Embryonic facial prominence (tissue), 1 donor: ENCODE measurements at regions not wholly inside any gene's neighbourhood (a gene's known extent, or its start where the extent isn't known, plus 50 kb on each side); places are given as distances from the start of the nearest gene placed in this dataset.
"Not testable (repeated sequence)": the region's sequence is repeated elsewhere in the genome, so short reads cannot be mapped to it uniquely, and the experiment has no call there.

Experiments used
- DNase-seq: peaks from one replicate; pipeline ENCODE4 v3.0.0-alpha.2; 2016; ENCODE audit errors: extremely low spot score

- DNase-seq = no peak
Measured at GRCh38 chr19:28297036-28297435, 915.9 kb downstream of the UQCRFS1 start.

GRCh38 chr19:28296506-28296905 lies 916.4 kb downstream of the UQCRFS1 start:
- DNase-seq = no peak

GRCh38 chr19:28294975-28295374 lies 918.0 kb downstream of the UQCRFS1 start:
- DNase-seq = not testable (repeated sequence)

- no peak for DNase-seq
Measured at GRCh38 chr19:28294395-28294794, 918.6 kb downstream of the UQCRFS1 start.

- no peak for DNase-seq
Measured at GRCh38 chr19:28293685-28294084, 919.3 kb downstream of the UQCRFS1 start.

GRCh38 chr19:28292822-28293500 lies 920.0 kb downstream of the UQCRFS1 start:
- no peak for DNase-seq

- DNase-seq = no peak
Measured at GRCh38 chr19:28291874-28292273, 921.1 kb downstream of the UQCRFS1 start.

GRCh38 chr19:28290963-28291657 lies 921.8 kb downstream of the UQCRFS1 start:
- DNase-seq = no peak

GRCh38 chr19:28289295-28290063 lies 923.5 kb downstream of the UQCRFS1 start:
- DNase-seq = peak; percentile 6

- no peak for DNase-seq
Measured at GRCh38 chr19:28288572-28289264, 924.2 kb downstream of the UQCRFS1 start.

GRCh38 chr19:28285917-28286316 lies 927.0 kb downstream of the UQCRFS1 start:
- DNase-seq = no peak

- no peak for DNase-seq
Measured at GRCh38 chr19:28285078-28285477, 927.9 kb downstream of the UQCRFS1 start.

- DNase-seq = no peak
Measured at GRCh38 chr19:28284389-28284788, 928.6 kb downstream of the UQCRFS1 start.

- DNase-seq = no peak
Measured at GRCh38 chr19:28283592-28283991, 929.4 kb downstream of the UQCRFS1 start.

- DNase-seq = no peak
Measured at GRCh38 chr19:28281676-28282075, 931.3 kb downstream of the UQCRFS1 start.

GRCh38 chr19:28264556-28264955 lies 948.4 kb downstream of the UQCRFS1 start:
- no peak for DNase-seq

GRCh38 chr19:28258829-28259228 lies 954.1 kb downstream of the UQCRFS1 start:
- DNase-seq = no peak

GRCh38 chr19:28257396-28257795 lies 955.6 kb downstream of the UQCRFS1 start:
- no peak for DNase-seq

- DNase-seq = no peak
Measured at GRCh38 chr19:28247243-28247642, 965.7 kb downstream of the UQCRFS1 start.

- no peak for DNase-seq
Measured at GRCh38 chr19:28245937-28246336, 967.0 kb downstream of the UQCRFS1 start.

GRCh38 chr19:28244966-28245365 lies 968.0 kb downstream of the UQCRFS1 start:
- no peak for DNase-seq

GRCh38 chr19:28242317-28242927 lies 970.5 kb downstream of the UQCRFS1 start:
- no peak for DNase-seq
